Kidney epithelial cell (primary cell): ENCODE measurements at regions not wholly inside any gene's neighbourhood (a gene's known extent, or its start where the extent isn't known, plus 50 kb on each side); places are given as distances from the start of the nearest gene placed in this dataset.
"Not testable (repeated sequence)": the region's sequence is repeated elsewhere in the genome, so short reads cannot be mapped to it uniquely, and the experiment has no call there.

ENCODE experiments used
- DNase-seq: peaks from one replicate; pipeline ENCODE4 v3.0.0-alpha.2; 2010; ENCODE audit warnings: low read depth
- H3K27me3 ChIP-seq: 2 replicates; pipeline ENCODE4 v1.6.0; 2011; ENCODE audit warnings: low read length; ENCODE audit not compliant: control insufficient read depth, insufficient read depth
- H3K36me3 ChIP-seq: 2 replicates; pipeline ENCODE4 v1.5.1; 2011; ENCODE audit warnings: low read length; ENCODE audit not compliant: control insufficient read depth, insufficient read depth
- H3K4me3 ChIP-seq: 2 replicates; pipeline ENCODE4 v1.5.1; 2011; ENCODE audit warnings: low read depth, mild to moderate bottlenecking, control low read depth, low read length
- TF ChIP-seq, protein P1 (sequence below): IDR thresholded peaks from 2 replicates; pipeline ENCODE4 v1.5.1; 2011; ENCODE audit warnings: mild to moderate bottlenecking, moderate library complexity, low read length, control low read depth, inconsistent platforms; ENCODE audit not compliant: insufficient read depth, poor library complexity, severe bottlenecking

DNA sequence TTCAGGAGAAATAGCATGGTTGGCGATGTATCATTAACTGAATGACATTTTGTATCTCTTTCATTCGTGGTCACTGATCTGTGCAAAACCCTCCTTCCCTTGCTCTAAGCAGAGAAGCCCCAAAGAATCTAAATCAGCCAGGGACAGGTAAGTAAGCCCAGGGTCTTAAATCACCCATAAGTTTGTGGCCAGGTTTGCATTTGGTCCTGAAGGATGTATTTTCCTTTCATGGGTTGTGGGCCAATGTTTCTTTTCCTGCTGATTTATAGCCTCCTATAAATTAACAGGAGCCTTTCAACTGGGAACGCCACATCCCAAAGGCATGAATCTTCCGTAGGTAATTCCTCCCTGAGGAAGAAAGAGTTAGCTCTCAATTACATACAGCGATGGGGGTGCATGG lies 217.5 kb upstream of the TNC start:
- Histone ChIP-seq H3K4me3 (no peak overlapping the region), H3K27me3 (no peaks in the 10 kb centered on the region), H3K36me3 (no peaks in the 10 kb centered on the region)
- TF ChIP-seq, protein P1, sequence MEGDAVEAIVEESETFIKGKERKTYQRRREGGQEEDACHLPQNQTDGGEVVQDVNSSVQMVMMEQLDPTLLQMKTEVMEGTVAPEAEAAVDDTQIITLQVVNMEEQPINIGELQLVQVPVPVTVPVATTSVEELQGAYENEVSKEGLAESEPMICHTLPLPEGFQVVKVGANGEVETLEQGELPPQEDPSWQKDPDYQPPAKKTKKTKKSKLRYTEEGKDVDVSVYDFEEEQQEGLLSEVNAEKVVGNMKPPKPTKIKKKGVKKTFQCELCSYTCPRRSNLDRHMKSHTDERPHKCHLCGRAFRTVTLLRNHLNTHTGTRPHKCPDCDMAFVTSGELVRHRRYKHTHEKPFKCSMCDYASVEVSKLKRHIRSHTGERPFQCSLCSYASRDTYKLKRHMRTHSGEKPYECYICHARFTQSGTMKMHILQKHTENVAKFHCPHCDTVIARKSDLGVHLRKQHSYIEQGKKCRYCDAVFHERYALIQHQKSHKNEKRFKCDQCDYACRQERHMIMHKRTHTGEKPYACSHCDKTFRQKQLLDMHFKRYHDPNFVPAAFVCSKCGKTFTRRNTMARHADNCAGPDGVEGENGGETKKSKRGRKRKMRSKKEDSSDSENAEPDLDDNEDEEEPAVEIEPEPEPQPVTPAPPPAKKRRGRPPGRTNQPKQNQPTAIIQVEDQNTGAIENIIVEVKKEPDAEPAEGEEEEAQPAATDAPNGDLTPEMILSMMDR, result no peak
- DNase-seq, result no peak

DNA sequence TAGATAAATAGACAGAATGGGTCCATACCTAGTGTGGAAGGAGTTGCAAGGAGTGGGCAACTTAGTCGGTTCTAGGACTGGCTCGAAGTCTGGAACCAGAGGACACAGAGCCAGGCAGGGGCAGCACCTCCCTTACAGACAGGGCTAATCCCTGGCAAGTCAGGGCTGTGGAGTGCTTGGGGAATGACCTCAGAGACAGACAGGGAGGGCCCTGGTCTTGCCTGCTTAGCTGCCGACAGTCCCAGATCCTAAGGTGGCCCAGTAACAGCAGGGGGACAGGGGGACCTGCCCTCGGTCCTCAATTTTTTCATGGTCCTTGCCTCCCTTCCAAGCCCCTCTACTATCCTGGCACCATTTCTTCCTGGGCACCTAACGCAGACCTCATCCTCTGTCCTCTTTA lies 222.4 kb upstream of the TNC start:
- DNase-seq, result no peak
- TF ChIP-seq, protein P1, result no peak
- H3K36me3 ChIP-seq, result no peaks in the 10 kb centered on the region
- H3K4me3 ChIP-seq, result no peak overlapping the region
- no peaks in the 10 kb centered on the region for H3K27me3 ChIP-seq

DNA sequence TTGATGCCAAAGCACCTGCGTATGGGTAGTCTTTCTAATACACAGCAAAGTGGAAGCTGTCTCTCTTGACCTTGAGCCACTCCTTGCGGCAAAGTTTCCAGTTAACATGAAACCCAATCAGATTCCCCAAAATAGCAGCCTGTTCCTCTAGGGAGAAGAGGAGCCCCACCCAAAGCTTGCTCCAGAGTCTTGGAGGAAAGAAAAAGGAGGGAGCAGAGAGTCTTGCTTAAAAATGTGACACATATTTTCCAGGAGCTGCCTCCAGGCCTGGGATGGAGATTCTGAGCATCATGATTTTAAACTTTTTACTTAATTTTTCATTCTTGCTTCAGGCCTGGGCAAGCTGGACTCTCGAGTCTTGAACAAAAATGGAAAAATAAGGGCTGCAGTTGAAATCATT lies 223.5 kb upstream of the TNC start:
- DNase-seq, result no peak
- Histone ChIP-seq H3K36me3 (no peaks in the 10 kb centered on the region), H3K4me3 (no peak overlapping the region), H3K27me3 (no peaks in the 10 kb centered on the region)
- TF ChIP-seq, protein P1, result no peak

DNA sequence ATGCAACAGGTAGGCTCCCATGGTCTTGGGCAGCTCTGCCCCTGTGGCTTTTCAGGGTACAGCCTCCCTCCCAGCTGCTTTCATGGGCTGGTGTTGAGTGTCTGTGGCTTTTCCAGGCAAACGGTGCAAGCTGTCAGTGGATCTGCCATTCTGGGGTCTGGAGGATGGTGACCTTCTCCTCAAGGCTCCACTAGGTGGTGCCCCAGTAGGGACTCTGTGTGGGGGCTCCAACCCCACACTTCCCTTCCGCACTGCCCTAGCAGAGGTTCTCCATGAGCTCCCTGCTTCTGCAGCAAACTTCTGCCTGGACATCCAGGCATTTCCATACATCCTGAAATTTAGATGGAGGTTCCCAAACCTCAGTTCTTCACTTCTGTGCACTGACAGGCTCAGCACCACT lies 229.8 kb upstream of the TNC start:
- H3K27me3 ChIP-seq, DNase-seq, H3K36me3 ChIP-seq, H3K4me3 ChIP-seq: not testable (repeated sequence)

DNA sequence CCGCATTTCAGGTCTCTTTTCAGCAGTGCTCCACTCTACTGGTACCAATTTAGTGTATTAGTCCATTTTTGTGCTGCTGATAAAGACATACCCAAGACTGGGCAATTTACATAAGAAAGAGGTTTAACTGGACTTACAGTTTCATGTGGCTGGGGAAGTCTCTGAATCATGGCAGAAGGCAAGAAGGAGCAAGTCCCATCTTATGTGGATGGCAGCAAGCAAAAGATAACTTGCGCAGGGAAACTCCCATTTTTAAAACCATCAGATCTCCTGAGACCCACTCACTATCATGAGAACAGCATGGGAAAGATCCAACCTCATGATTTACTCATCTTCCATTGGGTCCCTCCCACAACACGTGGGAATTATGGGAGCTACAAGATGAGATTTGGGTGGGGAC lies 231.0 kb upstream of the TNC start:
- not testable (repeated sequence) for H3K4me3 ChIP-seq, H3K27me3 ChIP-seq, DNase-seq, H3K36me3 ChIP-seq

DNA sequence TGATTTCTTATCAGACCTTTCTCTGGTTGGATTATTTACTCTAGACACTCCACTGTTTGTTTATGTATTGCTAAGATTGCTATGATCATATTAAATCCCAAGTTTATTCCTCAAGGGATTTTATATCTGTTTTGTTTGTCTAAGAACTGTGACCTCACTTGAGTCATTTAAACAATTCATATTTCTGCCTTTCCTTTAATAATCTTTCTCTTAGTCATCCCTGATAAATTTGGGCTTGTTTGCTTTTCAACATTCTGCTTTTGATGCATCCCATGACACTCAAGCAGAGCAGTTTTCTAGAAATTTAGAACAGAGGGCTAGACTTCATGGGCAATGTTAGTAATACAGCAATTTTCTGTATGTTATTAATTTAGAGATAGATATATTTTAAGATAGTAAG lies 231.6 kb upstream of the TNC start:
- TF ChIP-seq, protein P1, result no peak
- no peaks in the 10 kb centered on the region for H3K36me3 ChIP-seq
- no peak for DNase-seq
- H3K4me3 ChIP-seq, result no peak overlapping the region
- H3K27me3 ChIP-seq, result no peaks in the 10 kb centered on the region

DNA sequence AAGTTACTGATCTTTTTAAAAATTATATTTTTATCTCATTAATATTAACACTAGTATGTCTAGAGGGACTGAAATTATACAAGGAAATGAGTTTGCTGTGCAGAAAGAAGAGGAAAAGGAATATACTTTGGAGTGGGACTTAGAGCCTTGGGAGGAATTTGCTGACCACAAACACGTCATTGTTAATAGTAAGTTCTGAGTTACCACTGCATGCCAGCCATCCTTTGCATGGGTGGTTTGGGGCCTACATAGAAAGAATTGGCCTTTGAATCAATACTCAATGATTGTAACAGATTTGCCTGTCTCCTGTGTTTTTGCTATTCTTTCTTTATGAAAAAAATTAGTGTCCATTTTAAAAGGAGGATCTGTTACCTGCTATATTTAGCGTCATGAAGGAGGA lies 232.6 kb upstream of the TNC start:
- TF ChIP-seq, protein P1, result no peak
- no peak for DNase-seq
- H3K36me3 ChIP-seq, result no peaks in the 10 kb centered on the region
- H3K27me3 ChIP-seq, result no peaks in the 10 kb centered on the region
- H3K4me3 ChIP-seq, result no peak overlapping the region
